ENCODE measurements at regions not wholly inside any gene's neighbourhood (a gene's known extent, or its start where the extent isn't known, plus 50 kb on each side); places are given as distances from the start of the nearest gene placed in this dataset.

DNA sequence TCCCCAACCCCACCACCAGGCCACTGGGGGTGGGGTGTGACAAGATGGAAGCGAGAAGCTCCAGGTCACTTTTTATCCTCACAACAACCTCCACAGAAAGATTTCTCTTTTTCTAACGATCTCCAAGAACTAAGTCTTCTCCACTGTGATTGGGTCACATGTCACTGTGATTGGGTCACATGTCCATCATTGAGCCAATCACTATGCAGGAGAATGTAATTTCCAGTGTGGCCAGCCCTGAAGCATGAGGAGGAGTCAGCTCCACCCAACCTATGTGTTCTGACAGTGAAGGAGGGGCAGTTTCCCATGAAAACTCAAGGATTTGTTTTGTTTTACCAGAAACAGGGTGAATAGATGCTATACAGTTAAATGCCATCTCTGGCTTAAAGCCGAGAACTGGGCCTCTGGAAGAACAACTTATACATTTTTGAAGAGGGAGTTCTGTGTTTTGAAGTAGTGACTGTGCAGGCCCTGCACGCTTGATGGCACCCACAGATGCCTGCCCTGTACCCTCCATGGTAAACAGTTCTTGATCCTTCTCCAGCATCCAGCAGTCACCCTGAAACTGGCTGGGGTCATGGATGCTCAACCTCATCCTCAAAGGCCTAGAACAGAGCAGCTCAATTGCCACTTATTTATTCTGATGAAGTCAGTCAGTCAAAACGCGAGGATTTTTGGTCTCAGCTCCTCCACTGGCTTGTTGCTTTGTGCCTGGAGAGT is 180.4 kb upstream of the BMP4 start:
- TF ChIP-seq, protein P1, sequence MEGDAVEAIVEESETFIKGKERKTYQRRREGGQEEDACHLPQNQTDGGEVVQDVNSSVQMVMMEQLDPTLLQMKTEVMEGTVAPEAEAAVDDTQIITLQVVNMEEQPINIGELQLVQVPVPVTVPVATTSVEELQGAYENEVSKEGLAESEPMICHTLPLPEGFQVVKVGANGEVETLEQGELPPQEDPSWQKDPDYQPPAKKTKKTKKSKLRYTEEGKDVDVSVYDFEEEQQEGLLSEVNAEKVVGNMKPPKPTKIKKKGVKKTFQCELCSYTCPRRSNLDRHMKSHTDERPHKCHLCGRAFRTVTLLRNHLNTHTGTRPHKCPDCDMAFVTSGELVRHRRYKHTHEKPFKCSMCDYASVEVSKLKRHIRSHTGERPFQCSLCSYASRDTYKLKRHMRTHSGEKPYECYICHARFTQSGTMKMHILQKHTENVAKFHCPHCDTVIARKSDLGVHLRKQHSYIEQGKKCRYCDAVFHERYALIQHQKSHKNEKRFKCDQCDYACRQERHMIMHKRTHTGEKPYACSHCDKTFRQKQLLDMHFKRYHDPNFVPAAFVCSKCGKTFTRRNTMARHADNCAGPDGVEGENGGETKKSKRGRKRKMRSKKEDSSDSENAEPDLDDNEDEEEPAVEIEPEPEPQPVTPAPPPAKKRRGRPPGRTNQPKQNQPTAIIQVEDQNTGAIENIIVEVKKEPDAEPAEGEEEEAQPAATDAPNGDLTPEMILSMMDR (IDR thresholded peaks at IDR 0.05): no peak
- no peak for TF ChIP-seq POLR2A (IDR thresholded peaks at IDR 0.05)

Data from right lobe of liver (tissue), 4 donors.